BJ (cell line): ENCODE measurements at regions not wholly inside any gene's neighbourhood (a gene's known extent, or its start where the extent isn't known, plus 50 kb on each side); places are given as distances from the start of the nearest gene placed in this dataset.

Experiments used
- CTCF ChIA-PET: fragments of 350-600 bp; formaldehyde crosslinking; extraction: SDS; loops from one replicate; lab custom pipeline; 2021; ENCODE audit warnings: antibody characterized with exemption, inconsistent platforms; lab: Yijun Ruan, JAX
- POLR2A ChIA-PET: fragments of 300-600 bp; sonication (Branson Sonifier 250); formaldehyde crosslinking; extraction: SDS; loops from one replicate; lab custom pipeline; 2021; ENCODE audit warnings: antibody characterized with exemption; lab: Charles Lee
- DNase-seq: peaks from one replicate; pipeline ENCODE4 v3.0.0-alpha.2; 2011; ENCODE audit warnings: low read depth
- H3K27me3 ChIP-seq: 2 replicates; pipeline ENCODE4 v1.6.0; 2011; ENCODE audit warnings: low read length; ENCODE audit not compliant: control insufficient read depth, insufficient read depth
- H3K36me3 ChIP-seq: 2 replicates; pipeline ENCODE4 v1.5.1; 2011; ENCODE audit warnings: low read length; ENCODE audit not compliant: control insufficient read depth, insufficient read depth
- H3K4me3 ChIP-seq: 2 replicates; pipeline ENCODE4 v1.5.1; 2011; ENCODE audit warnings: low read depth, mild to moderate bottlenecking, control low read depth, low read length
- TF ChIP-seq, protein P1 (sequence below): IDR thresholded peaks from 2 replicates; pipeline ENCODE4 v1.5.1; 2011; ENCODE audit warnings: low read depth, mild to moderate bottlenecking, control low read depth, inconsistent platforms, low read length, moderate library complexity; ENCODE audit not compliant: insufficient read depth

DNA sequence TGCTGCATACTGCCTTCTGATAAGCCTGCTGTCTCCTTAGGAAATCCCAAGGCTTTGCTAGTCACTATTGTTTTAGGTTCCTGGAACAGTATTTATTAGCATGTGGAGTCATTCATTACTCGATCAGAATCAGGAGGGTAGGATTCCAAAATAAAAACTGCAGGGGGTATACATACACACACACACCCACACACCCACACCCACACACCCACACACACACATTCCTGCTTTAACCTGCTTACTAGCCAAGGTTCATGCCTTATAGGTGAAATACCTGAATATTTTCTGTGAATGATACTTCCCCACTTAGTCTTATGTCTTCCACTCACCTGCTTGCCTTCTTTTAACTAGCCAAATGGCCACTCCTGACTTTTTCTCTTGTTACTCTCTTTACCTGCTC, 325.1 kb downstream of the ADGRL2 start:
- no peak for DNase-seq
- no peaks in the 10 kb centered on the region for H3K36me3 ChIP-seq
- H3K4me3 ChIP-seq: no peak overlapping the region
- ChIA-PET POLR2A (no interaction called here), CTCF (no interaction called here)
- TF ChIP-seq, protein P1, sequence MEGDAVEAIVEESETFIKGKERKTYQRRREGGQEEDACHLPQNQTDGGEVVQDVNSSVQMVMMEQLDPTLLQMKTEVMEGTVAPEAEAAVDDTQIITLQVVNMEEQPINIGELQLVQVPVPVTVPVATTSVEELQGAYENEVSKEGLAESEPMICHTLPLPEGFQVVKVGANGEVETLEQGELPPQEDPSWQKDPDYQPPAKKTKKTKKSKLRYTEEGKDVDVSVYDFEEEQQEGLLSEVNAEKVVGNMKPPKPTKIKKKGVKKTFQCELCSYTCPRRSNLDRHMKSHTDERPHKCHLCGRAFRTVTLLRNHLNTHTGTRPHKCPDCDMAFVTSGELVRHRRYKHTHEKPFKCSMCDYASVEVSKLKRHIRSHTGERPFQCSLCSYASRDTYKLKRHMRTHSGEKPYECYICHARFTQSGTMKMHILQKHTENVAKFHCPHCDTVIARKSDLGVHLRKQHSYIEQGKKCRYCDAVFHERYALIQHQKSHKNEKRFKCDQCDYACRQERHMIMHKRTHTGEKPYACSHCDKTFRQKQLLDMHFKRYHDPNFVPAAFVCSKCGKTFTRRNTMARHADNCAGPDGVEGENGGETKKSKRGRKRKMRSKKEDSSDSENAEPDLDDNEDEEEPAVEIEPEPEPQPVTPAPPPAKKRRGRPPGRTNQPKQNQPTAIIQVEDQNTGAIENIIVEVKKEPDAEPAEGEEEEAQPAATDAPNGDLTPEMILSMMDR: no peak
- H3K27me3 ChIP-seq: no peaks in the 10 kb centered on the region

DNA sequence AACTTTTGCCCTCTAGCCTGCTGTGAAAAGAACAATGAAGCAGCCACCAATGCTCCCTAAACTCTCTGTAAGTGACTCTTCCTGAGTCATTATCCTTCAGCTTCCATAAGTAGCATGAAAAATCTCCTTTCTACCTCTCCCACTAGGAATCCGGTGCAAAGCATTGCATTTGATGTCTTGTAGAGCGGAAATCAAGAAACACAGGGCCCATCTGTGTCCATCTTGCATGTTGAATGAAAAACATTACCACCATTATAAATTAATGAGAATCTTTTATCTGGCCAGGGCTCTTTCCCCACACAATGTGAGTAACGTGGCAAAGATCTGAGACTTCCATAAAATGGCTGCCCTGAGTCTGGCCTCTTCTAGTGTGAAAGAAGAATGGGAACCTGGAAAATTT, 324.4 kb downstream of the ADGRL2 start:
- no peak overlapping the region for H3K4me3 ChIP-seq
- H3K36me3 ChIP-seq: no peaks in the 10 kb centered on the region
- no peak for DNase-seq
- POLR2A ChIA-PET: no interaction called here
- TF ChIP-seq, protein P1: no peak
- H3K27me3 ChIP-seq: no peaks in the 10 kb centered on the region
- CTCF ChIA-PET: no interaction called here

DNA sequence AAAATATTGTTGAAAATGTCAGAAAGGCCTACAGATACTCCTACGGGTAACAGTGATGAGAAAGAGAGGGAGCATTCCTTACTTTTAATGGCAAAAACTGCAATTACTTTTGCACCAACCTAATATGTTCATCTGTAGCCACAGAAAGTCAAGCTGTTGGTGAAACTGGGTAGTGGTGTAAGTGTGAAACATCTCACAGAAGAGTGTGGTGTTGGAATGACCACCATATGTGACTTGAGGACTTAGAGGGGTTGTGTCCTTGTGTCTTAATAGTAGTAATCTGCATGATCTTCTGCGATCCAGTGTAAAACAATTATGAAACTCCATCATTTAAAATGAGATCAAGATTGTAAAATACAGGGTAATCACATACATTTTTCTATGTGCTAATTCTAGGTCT, 320.7 kb downstream of the ADGRL2 start:
- ChIA-PET CTCF (no interaction called here), POLR2A (no interaction called here)
- Histone ChIP-seq H3K36me3 (no peaks in the 10 kb centered on the region), H3K4me3 (no peak overlapping the region), H3K27me3 (no peaks in the 10 kb centered on the region)
- TF ChIP-seq, protein P1: no peak
- no peak for DNase-seq

DNA sequence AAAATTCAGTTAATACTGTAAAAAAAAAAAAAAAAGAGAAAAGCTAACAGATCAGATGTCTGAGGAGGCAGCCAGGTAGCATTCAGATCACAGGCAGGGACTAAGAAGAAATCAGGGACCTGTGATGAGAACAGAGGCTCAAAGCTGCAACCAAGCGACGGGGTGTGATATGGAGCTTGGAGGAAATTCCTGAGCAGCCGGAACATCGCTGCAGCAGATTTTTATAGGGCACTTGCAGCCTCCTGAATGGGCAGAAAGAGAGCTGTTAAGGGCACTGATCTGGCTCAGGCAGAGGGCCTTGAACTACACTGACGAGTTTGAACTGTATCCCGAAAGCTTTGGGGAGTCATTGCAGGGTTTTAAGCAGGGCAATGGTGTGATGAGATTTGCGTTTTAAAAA, 315.4 kb downstream of the ADGRL2 start:
- ChIA-PET CTCF (no interaction called here), POLR2A (no interaction called here)
- Histone ChIP-seq H3K27me3 (no peaks in the 10 kb centered on the region), H3K36me3 (no peaks in the 10 kb centered on the region), H3K4me3 (no peak overlapping the region)
- TF ChIP-seq, protein P1: no peak
- DNase-seq: no peak

DNA sequence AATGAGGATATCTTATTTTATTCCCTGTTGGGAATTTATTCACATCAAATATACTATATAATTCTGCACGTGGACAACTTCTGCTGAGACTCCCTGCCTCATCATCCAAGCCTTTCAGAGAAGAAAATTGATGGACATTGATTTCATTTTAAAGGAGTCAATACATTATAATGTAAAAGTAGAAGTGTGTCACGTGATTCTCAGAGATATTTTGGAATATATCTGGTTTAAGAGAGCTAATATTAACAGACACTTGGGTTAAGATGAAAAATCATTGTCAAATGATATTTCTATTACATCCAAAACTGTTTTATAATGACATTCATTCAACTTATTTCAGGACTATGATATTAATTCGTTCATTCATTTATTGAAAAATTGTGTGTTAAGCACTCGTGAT, 314.2 kb downstream of the ADGRL2 start:
- CTCF ChIA-PET: no interaction called here
- Histone ChIP-seq H3K4me3 (no peak overlapping the region), H3K27me3 (no peaks in the 10 kb centered on the region), H3K36me3 (no peaks in the 10 kb centered on the region)
- POLR2A ChIA-PET: no interaction called here
- TF ChIP-seq, protein P1: no peak
- no peak for DNase-seq
